Islet precursor cell (in vitro differentiated cells): ENCODE measurements at regions not wholly inside any gene's neighbourhood (a gene's known extent, or its start where the extent isn't known, plus 50 kb on each side); places are given as distances from the start of the nearest gene placed in this dataset.
"Not testable (repeated sequence)": the region's sequence is repeated elsewhere in the genome, so short reads cannot be mapped to it uniquely, and the experiment has no call there.

Experiments used
- DNase-seq: peaks from one replicate; pipeline ENCODE4 v3.0.0-alpha.2; 2018

- no peak for DNase-seq
These were observed 171.4 kb upstream of the NPY2R start for GRCh38 chr4:155037031-155037430.

DNA sequence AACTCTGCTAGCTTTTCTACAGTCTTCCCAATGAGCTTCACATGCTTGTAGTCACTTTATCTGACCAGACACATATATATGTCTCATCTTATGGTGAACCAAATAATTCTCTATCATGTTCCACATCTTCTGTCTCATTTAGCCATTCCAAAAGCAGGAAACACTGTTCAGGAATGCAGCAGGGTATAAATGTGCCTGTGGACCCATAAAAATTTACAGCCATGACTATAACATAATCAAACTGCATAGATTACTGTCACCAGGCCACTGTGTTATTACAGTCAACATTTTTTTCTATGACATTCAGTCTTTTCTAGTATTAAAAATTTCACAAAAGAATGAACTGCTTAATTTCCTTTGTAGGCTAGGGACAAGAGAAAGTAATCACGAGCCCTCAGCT is 170.0 kb upstream of the NPY2R start:
- DNase-seq = no peak

GRCh38 chr4:155039162-155039561 is 169.3 kb upstream of the NPY2R start:
- no peak for DNase-seq

- DNase-seq = no peak
These were observed 168.4 kb upstream of the NPY2R start for GRCh38 chr4:155040031-155040430.

GRCh38 chr4:155042014-155042413 is 166.4 kb upstream of the NPY2R start:
- no peak for DNase-seq

DNA sequence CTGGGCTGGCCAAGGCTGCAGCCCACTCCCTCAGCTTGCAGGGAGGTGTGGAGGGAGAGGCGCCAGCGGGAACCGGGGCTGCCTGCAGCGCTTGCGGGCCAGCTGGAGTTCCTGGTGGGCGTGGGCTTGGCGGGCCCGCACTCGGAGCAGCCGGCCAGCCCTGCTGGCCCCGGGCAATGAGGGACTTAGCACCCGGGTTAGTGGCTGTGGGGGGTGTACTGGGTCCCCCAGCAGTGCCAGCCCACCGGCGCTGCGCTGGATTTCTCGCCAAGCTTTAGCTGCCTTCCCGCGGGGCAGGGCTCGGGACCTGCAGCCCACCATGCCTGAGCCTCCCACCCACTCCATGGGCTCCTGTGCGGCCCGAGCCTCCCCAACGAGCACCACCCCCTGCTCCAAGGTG is 164.2 kb upstream of the NPY2R start:
- not testable (repeated sequence) for DNase-seq

DNA sequence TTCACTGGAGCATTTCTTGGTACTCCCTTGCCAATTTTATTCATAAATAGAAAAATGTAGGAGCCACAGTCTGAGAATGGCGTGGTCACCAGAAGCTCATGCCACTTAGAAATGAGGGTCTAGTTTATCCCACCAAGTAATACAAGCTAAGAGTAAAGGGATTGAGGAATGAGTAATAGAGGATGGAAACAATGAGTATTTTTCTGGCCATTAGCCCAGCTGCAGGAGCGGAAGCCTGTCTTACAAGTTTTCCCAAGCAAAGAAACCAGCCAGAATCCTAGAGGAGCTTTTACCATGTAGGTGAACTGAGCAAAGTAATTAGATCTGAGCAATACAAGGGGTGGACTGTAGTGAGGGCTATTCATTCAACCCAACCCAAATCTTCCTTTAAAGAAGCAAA is 160.7 kb upstream of the NPY2R start:
- DNase-seq = no peak

DNA sequence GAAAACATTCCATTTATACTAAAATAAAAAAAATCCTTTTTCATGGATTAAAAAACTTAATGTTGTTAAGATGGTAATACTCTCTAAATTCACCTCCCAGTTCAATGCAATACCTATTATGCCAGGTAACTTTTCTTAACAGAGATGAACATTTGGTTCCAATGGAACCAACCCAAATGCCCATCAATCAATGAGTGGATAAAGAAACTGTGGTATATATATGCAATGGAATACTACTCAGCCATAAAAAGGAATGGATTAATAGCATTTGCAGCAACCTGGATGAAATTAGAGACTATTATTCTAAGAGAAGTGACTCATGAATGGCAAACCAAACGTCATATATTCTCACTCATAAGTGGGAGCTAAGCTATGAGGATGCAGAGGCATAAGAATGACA is 154.4 kb upstream of the NPY2R start:
- DNase-seq = not testable (repeated sequence)

DNA sequence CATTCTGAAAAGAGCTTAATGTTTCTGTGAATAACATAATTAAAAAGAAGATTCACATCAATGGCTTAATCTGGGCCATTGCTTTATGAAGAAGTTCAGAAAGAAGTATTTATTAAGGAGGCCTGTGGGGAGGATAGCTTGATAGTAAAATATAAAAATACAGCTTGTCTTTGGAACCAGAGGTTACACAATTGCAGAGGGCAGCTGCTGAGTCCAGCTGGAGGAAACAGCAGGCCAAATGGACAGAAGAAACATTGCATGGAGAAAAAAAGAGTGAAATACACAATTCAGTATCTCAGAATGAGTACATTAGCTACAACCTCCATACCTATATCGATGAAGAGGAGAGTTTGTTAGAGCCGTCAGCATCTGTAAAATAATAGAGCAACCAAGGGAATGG is 148.0 kb upstream of the NPY2R start:
- no peak for DNase-seq

DNA sequence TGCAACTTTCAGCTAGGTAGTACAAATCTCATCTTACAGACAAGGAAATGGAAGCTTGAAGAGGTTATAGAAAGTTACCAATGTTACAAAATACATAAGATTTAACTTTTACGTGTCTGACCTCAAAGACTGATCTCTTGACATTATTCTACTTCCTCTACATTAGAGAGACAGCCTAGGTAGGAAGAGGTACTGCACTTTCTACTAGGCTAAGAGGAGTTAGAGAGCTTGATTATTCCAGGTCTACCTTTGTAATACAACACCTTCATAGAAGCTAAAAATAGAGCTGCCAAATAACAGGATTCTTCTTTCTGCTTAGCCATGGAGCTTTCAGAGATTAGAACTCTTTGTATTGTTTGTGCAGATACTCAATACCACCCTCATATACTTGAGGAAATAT is 147.6 kb upstream of the NPY2R start:
- no peak for DNase-seq

- no peak for DNase-seq
These were observed 145.5 kb upstream of the NPY2R start for GRCh38 chr4:155062948-155063347.

DNA sequence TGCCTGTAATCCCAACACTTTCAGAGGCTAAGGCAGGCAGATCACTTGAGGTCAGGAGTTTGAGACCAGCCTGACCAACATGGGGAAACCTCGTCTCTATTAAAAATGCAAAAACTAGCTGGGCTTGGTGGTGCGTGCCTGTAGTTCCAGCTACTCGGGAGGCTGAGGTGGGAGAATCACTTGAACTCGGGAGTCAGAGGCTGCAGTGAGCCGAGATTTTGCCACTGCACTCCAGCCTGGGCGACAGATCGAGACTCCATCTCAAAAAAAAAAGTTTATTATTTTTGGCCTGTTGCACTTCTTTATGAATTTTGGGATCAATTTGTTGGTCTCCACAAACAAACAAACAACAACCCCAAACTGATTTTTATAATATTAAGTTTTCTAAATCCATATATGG is 143.5 kb upstream of the NPY2R start:
- not testable (repeated sequence) for DNase-seq

DNA sequence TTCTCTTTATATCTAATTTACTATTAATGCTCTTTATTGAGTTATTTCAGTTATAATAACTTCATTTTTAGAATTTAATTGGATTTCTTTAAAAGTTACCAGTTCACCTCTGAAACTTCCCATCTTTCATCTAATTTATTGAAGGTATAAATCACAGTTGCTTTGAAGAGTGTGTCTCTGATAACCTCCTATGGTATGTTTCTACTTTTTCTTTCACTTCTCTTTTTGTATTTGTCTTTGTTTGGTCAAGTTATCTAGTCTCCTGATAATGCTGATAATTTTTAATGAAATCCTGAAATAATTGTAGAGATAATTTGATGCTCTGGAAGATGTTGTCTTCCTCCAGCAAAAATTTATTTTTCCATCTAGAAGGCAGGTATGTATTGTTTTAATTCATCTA is 141.6 kb upstream of the NPY2R start:
- DNase-seq = no peak

GRCh38 chr4:155071962-155072361 is 136.5 kb upstream of the NPY2R start:
- DNase-seq = no peak

DNA sequence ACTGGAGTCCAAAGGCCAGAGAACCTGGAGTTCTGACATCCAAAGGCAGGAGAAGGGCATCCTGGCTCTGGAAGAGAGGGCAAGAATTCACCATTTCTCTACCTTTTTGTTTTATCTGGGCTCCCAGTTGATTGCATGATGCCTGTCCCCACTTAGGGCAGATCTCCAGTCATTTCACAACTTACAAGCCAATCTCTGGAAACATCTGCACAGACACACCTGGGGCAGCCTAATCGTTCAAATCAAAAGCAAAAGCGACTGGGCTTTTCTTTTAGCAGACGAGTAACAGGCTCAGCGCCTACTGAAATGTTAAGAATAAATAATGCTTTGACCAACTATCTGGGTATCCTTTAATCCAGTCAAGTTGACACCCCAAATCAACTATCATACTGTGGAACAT is 136.0 kb upstream of the NPY2R start:
- DNase-seq = no peak

DNA sequence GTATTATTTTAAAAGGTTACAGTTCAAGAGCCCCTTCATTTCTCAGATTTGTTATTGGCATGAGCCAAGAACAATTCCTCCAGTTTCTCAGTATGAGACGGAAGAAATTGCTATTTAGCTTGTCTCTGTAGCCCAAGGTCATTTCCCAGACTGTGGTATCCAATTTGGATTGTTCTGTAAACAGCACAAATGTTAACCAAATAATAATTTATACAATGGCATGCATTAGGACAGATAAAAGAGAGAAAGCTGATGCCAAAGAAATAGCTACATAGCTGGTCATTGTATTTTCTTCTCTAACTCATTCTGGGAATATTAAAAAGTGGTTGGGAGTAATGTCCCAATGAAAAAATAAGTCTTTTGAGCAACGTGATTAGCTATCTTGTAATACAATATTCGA is 134.6 kb upstream of the NPY2R start:
- no peak for DNase-seq

DNA sequence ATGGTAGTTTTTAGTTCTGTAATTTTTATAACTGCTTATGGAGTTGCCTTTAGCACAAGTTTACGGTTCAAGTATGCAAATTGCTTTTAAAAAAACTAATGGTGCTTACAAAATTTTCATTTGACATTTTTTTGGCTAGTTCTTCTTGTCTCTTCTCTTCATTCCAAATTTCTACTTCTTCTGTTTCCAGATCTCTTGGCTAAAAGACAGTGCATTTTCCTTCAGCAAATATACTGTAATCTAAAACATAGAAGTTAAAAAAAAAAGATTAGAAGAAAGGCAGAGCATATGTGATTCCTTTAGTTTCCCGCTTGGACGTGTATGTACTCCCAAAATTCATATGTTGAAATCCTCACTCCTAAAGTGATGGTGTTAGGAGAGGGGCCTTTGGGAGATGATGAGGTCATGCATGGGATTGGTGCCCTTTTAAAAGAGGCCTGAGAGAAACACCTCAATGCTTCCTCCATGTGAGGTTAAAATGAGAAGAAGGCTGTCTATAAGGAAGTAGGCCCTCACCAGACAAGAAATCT is 132.1 kb upstream of the NPY2R start:
- DNase-seq = no peak

DNA sequence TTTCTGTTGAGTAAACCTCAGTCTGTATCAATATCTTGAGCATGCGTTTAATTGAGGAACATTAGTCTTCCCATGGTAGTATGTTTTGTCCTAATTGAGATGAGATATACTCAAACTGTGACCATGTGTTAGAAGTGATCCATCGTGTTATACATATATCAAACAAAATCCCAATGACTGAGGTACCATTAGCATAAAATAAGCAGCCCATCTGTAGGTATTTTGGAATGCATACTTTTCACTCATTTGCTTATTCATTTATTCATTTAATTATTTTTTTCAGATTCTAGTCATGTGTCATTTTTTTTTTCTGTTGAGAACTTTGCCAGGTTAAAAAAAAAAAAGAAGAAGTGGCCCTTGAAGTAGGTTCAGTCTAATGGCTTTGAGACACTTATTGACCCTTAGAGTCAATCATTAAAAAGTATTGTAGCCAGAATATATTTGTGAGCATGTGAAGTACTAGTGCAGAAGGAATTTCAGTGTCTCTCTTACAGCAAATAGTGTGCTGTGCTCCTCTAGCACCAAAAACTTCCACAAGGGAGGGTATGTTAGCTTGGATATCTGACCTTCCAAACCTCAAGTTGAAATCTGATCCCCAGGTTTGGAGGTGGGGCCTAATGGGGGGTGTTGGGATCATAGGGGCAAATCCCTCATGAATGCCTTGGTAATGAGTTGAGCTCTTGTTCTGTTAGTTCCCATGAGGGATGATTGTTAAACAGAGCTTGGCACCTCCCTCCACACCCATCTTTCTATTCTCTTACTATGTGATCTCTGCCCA is 130.8 kb upstream of the NPY2R start:
- DNase-seq = no peak

- DNase-seq = no peak
These were observed 128.6 kb upstream of the NPY2R start for GRCh38 chr4:155079871-155080270.

DNA sequence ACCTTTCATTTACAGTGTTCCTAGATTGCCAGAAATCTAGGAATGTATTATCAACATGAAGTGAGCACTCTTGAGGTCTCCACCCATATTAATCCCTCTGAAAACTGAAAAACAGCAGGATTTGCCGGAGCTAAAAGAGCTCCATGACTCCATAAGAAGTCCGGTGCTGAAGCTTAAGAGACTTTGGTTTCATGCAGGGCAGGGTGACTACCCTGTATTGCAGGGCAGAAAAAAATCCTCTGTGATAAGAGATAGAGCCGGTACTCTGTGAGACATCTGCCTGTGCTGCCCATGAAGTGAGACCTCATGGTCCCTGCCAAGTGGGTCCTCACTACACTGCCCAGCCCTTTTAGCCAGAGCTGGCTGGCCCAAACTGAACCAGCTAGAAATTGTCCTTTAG is 127.2 kb upstream of the NPY2R start:
- no peak for DNase-seq

- DNase-seq = no peak
These were observed 122.4 kb upstream of the NPY2R start for GRCh38 chr4:155085843-155086530.

GRCh38 chr4:155094201-155094820 is 114.1 kb upstream of the NPY2R start:
- no peak for DNase-seq

- DNase-seq = no peak
These were observed 109.2 kb upstream of the NPY2R start for GRCh38 chr4:155099231-155099630.

GRCh38 chr4:155106629-155107028 is 101.8 kb upstream of the NPY2R start:
- DNase-seq = no peak
